ENCODE measurements at regions not wholly inside any gene's neighbourhood (a gene's known extent, or its start where the extent isn't known, plus 50 kb on each side); places are given as distances from the start of the nearest gene placed in this dataset.

- TF ChIP-seq CTCF (IDR thresholded peaks at IDR 0.05) (no peak), POLR2AphosphoS5 (IDR thresholded peaks at IDR 0.05; ENCODE audit: insufficient read depth in 1 of 2, low read depth in 1 of 2) (no peak)
These were observed 271.5 kb upstream of the JARID2 start for GRCh38 chr6:14974372-14974771.
